ENCODE measurements at regions not wholly inside any gene's neighbourhood (a gene's known extent, or its start where the extent isn't known, plus 50 kb on each side); places are given as distances from the start of the nearest gene placed in this dataset.

GRCh38 chr20:7723284-7723683, 217.0 kb downstream of the HAO1 start:
- no peak for FAIRE-seq
- WGBS (ENCODE audit: low lambda C conversion rate): 31% methylated on average over 1 of the region's 1 CpG

More at GRCh38 chr20:7723284-7723683, 217.0 kb downstream of the HAO1 start:
- Histone ChIP-seq H3K27ac (ENCODE audit: extremely low read length, insufficient read depth, low read length) (no peak overlapping the region), H2AFZ (ENCODE audit: low read length) (no peak overlapping the region), H3K27me3 (ENCODE audit: control insufficient read depth in 1 of 2, insufficient read depth in 2 of 2, low read length in 2 of 2) (no peaks in the 10 kb centered on the region), H3K36me3 (replicated peaks in 1 of 2; ENCODE audit: control insufficient read depth in 1 of 2, insufficient read depth in 2 of 2, low read length in 2 of 2) (no peaks in the 10 kb centered on the region), H3K79me2 (ENCODE audit: insufficient read depth, low read length) (no peaks in the 10 kb centered on the region), H3K4me1 (ENCODE audit: insufficient read depth, low read length) (no peaks in the 10 kb centered on the region), H4K20me1 (ENCODE audit: insufficient read depth, low read length) (no peaks in the 10 kb centered on the region), H3K4me2 (ENCODE audit: low read depth, low read length) (no peak overlapping the region), H3K9me3 (ENCODE audit: low read length) (no peaks in the 10 kb centered on the region), H3K9ac (ENCODE audit: insufficient read depth, low read depth, low read length) (no peak overlapping the region), H3K4me3 (replicated peaks in 1 of 3; ENCODE audit: insufficient read depth in 1 of 3, low read depth in 2 of 3, low read length in 3 of 3) (no peak overlapping the region)
- TF ChIP-seq NFAT5 (CRISPR knock-in tag; IDR thresholded peaks at IDR 0.05) (no peak), SRSF9 (IDR thresholded peaks at IDR 0.05; ENCODE audit: borderline replicate concordance, insufficient read depth, low read depth, low read length, poor library complexity, severe bottlenecking) (no peak)
- ChIA-PET POLR2A (no interaction called here), CTCF (ENCODE audit: low intra/inter-chr PET ratio, low total read pairs) (no interaction called here)
- in situ Hi-C loops (cut with HindIII; ENCODE audit: extremely low pct_ligation_motif_present, low pct_unique_long_range_greater_than_20kb): no loop called here
- no peak for ATAC-seq
- no TSS peak for BruUV-seq (replicated peaks)
- DNase-seq (ENCODE audit: low spot score): no peak
- intact Hi-C loops (cut with micrococcal nuclease; ENCODE audit: unreplicated experiment): no loop called here
